Breast epithelium (tissue), 3 donors: ENCODE measurements at regions not wholly inside any gene's neighbourhood (a gene's known extent, or its start where the extent isn't known, plus 50 kb on each side); places are given as distances from the start of the nearest gene placed in this dataset.

Experiments
- CTCF ChIP-seq, 3 donors: fragments of 450-650 bp; IDR thresholded peaks; one replicate each; pipeline ENCODE4 v1.5.1; 2016 to 2017; ENCODE audit warnings: antibody characterized with exemption in 3 of 3, mild to moderate bottlenecking in 3 of 3, moderate library complexity in 3 of 3
- POLR2AphosphoS5 ChIP-seq, 3 donors: sonication (generic); formaldehyde crosslinking; IDR thresholded peaks; one replicate each; pipeline ENCODE4 v1.6.1; 2017; ENCODE audit warnings: antibody characterized with exemption in 3 of 3

- TF ChIP-seq POLR2AphosphoS5 (IDR thresholded peaks at IDR 0.05) (no peak), CTCF (IDR thresholded peaks at IDR 0.05) (no peak)
Measured at GRCh38 chr13:80707000-80707983, 366.4 kb upstream of the SPRY2 start.
